AG04449 (cell line): ENCODE measurements at regions not wholly inside any gene's neighbourhood (a gene's known extent, or its start where the extent isn't known, plus 50 kb on each side); places are given as distances from the start of the nearest gene placed in this dataset.

Source experiments
- CTCF ChIA-PET: fragments of 350-600 bp; formaldehyde crosslinking; extraction: SDS; loops from one replicate; lab custom pipeline; 2021; ENCODE audit warnings: antibody characterized with exemption; lab: Yijun Ruan, JAX
- POLR2A ChIA-PET: fragments of 400-600, 350-600 bp; formaldehyde crosslinking; extraction: SDS; loops from one replicate; lab custom pipeline; 2020; ENCODE audit warnings: antibody characterized with exemption, inconsistent platforms; lab: Yijun Ruan, JAX
- DNase-seq: peaks from one replicate; pipeline ENCODE4 v3.0.0-alpha.2; 2010; ENCODE audit warnings: low read depth, low spot score
- H3K4me3 ChIP-seq: 2 replicates; pipeline ENCODE4 v1.5.1; 2011; ENCODE audit warnings: low read depth, mild to moderate bottlenecking, control low read depth, low read length
- CTCF ChIP-seq: IDR thresholded peaks from one replicate; pipeline ENCODE4 v1.5.1; 2011; ENCODE audit warnings: mild to moderate bottlenecking, moderate library complexity, low read length, control low read depth, inconsistent platforms; ENCODE audit not compliant: insufficient read depth; ENCODE audit errors: missing control alignments

DNA sequence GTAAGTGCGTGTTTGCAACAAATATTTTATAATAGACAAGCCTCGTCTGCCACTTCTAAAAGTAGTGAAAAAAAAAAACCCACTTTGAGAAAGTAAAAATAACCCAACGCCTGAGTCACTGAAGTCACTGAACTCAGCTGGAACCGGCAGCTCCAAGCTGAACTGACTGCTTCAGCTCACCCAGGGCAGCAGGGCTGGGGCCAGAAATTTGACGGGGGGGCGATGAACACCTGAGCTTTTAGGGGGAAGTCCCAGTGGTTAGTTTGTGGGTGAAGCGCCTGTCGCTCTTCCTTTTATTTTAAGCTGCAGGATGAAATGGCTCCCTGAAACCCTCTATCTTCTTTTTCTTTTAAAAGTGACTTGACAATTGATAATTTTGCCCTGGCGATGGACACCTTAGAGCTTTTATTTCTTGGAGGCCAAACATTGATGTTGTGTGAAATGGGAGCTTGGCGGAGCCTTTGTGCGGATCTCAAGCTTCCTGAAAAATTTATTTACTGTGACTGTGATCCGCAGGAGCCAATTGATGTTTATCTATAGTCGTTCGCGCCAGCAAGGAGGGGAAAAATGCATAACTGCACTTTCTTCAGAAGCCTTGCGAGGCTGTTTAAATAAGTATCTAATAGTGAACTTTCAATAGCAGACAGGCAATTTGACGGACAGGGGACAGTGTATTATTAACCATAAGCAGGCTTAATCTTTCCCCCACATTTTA is 173.2 kb upstream of the MYL2 start:
- CTCF ChIA-PET = no interaction called here
- H3K4me3 ChIP-seq = no peak overlapping the region
- POLR2A ChIA-PET = no interaction called here
- DNase-seq = no peak
- TF ChIP-seq CTCF = no peak

DNA sequence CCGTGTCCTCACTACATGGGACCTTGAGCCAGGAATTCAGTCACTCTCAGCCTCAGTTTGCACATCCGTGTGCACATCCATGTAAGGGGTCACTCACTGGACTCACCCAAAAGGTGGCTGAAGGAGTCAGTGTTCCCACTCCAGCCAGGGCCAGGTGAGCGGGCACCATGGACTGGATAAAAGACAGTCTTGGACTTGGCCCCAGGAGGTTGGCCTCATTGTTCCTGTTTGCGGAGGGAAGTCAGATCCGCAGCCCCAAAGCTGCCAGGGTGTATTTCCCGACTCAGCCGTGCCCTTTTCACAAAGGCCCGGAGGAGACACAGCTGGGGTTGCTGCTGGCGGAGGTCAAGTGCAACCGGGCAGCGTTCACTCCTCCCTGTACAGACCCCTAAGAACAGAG is 170.7 kb upstream of the MYL2 start:
- TF ChIP-seq CTCF = no peak
- CTCF ChIA-PET = no interaction called here
- POLR2A ChIA-PET = no interaction called here
- H3K4me3 ChIP-seq = no peak overlapping the region
- no peak for DNase-seq

- ChIA-PET CTCF (no interaction called here), POLR2A (no interaction called here)
- no peak for TF ChIP-seq CTCF
- H3K4me3 ChIP-seq = no peak overlapping the region
- DNase-seq = no peak
Measured at GRCh38 chr12:111089616-111090015, 169.2 kb upstream of the MYL2 start.

- no peak for DNase-seq
- ChIA-PET POLR2A (no interaction called here), CTCF (no interaction called here)
- no peak for TF ChIP-seq CTCF
- H3K4me3 ChIP-seq = no peak overlapping the region
Measured at GRCh38 chr12:111088409-111088808, 168.0 kb upstream of the MYL2 start.

DNA sequence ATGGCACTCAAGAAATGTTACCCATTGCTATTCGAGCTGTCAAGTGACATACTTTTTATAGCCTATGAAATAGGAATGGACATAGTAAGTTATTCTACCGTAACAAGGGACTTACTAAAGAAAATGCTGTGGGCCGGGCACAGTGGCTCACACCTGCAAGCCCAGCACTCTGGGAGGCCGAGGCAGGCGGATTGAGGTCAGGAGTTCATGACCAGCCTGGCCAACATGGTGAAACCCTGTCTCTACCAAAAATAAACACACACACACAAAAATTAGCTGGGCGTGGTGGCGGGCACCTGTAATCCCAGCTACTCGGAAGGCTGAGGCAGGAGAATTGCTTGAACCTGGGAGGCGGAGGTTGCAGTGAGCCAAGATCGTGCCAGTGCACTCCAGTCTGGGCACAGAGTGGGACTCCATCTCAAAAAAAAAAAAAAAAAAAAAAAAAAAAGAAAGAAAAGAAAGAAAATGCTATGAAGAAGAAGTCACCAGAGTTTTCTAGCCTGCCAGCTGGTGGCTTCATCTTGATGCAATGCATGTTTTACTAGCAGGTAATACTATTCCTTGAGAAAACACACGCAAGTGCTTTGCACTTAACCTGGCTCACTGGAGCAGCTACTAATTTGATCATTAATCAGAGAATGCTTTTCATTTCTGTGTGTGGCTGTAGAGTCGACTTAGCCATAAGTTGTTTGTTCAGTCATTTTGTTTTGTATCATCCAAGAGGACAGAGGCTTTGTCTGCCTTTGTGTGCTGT is 166.7 kb upstream of the MYL2 start:
- H3K4me3 ChIP-seq = no peak overlapping the region
- ChIA-PET POLR2A (no interaction called here), CTCF (no interaction called here)
- DNase-seq = no peak
- no peak for TF ChIP-seq CTCF

GRCh38 chr12:111085096-111085495 is 164.7 kb upstream of the MYL2 start:
- no peak for TF ChIP-seq CTCF
- ChIA-PET CTCF (no interaction called here), POLR2A (no interaction called here)
- no peak for DNase-seq
- no peak overlapping the region for H3K4me3 ChIP-seq
